Stimulated activated CD4-positive, alpha-beta T cell treated with anti-CD3 and anti-CD28 coated beads, Interleukin-4, amount 100 ng/mL, for 1 hour (primary cell): ENCODE measurements at regions not wholly inside any gene's neighbourhood (a gene's known extent, or its start where the extent isn't known, plus 50 kb on each side); places are given as distances from the start of the nearest gene placed in this dataset.

ENCODE experiments used
- DNase-seq: peaks from one replicate; pipeline ENCODE4 v3.0.0-alpha.2; 2020

GRCh38 chr11:116200564-116200963, 572.2 kb downstream of the BUD13 start:
- DNase-seq: no peak

GRCh38 chr11:116199182-116199581, 573.6 kb downstream of the BUD13 start:
- DNase-seq: no peak

DNA sequence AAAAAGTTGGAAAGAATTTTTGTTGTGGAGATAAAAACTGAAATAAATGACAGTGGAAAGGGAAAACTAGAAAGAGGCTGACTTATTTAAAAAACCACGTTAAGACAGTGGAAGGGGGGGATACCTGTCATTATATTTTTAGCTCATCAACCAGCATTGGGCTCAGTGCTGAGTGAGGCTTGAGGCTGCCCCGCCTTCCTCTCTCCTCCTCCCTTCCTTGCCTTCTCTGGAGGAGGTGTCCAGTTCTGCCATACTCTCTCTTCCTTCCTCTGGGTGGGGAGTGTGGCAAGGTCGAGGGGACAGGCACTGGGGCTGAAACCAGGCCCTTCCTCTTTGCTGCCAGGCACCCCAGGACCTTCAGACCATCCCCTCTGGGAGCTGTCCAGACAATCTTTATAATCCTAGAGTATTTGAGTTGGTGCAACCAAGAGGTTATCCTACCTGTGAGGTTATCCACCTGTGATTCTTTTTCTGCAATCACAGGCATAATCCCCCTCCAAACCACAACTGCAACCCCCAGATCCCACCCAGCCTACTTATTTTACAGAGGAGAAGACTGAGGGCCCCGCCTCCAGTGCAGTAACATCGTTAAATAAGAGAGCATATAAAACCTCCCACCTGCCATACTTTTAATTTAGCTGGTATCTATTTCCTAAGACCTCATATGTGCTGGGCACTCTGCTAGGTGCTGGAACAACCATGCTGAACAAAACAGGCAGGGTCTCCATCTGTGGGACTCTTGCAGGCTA, 578.5 kb downstream of the BUD13 start:
- no peak for DNase-seq

GRCh38 chr11:116193321-116194131, 579.3 kb downstream of the BUD13 start:
- no peak for DNase-seq

DNA sequence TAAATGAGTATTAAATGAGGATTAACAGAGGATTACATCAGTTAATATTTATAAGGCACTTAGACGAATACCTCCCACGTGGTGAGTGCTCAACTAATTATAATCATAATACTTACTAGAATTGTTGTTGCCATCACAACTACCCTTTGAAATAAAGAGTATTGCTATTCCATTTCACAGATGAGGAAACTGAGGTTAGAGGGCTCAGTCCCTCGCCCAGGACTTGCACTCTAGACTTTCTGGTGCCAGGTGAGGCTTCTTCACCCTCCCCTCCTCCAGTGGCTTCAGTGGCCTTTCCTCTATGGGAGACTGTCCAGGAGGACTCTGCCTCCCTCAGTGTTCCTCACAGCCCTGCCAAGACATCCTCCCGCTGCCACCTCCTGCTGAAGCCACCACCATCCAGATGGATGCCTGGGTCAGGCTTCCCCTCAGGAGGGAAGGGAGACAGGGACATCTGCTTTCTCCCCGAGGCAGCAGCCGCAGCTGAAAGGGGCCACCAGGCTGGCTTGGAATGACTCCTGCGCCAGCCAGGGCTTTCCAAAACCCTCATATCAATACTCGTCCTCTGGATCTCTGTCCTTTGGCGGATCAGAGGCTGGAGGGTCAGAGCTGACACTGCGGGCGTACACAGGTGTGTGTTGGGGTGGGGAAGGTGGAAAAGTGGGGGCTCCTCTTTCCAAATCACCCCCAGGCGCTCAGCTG, 580.1 kb downstream of the BUD13 start:
- DNase-seq: no peak

DNA sequence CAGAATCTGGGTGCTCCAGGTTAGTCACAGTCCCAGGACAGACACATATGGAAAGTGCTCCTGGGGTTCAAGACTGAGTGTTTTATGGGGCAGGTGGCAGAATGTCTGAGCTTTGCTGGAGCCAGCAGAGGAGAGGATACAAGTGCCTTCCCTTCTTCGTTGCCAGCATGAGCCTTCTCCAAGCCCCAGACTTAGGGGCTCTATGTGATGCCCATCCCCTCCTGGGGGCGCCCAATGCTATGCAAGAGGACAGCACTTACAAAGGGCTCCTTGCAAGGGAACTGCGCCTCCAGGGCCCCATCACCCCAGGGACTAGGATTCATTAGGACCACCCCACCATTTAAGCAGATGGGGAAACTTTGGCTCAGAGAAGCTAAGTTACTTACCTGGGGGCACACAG, 581.9 kb downstream of the BUD13 start:
- DNase-seq: no peak

DNA sequence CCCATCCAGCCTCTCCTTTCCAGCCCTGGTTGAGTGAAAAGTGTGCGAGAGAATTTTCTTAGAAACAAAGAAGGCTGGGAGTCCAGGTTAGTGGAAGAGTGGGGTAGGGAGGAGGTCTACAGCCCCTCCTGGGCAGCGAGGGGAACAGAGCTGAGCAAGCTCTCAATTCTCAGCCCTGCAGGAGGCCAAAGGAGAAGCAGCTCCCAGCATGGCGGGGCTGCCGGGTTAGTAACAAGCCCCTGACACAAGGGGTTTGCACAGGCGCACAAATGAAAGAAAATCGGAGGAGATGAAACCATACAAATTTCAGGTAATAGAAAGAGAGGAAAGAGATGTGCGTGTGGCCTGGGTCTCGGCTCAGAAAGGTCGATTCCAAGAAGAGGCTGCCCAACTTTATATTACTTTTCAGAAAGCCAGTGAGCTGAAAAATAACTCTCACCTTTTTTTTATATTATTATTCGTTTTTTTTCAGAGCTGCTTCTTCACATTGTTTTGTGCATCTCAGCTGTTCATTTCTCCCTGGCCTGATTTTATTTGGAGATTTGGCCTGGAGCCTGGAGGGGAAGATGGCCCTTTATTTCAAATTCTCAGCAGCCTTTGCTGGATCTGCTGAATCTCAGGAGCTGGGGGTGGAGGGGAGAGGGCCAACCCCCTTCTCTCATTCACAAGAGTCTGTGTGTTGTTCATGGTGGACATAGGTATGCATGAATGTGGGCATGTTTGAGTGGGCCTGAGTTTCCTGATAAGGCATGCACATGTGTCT, 583.2 kb downstream of the BUD13 start:
- DNase-seq: no peak

GRCh38 chr11:116188350-116188749, 584.4 kb downstream of the BUD13 start:
- DNase-seq: no peak

DNA sequence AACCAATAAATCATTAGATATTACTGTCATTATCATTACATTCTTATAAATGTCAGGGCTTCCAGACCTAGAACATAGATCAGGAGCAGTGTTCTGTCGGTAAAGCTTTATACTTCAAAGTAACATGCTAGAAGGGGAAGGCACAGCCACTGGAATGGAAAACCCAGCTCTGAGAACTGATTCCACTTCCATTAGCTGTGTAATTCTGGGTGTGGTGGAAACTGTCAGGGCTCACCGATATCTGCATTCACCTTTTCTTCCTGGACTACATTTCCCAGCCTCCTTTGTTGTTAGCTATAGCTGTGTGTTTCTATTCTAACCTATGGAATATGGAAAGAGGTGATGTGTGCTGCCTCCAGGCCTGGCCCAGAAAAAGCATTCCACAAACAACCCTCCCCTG, 585.8 kb downstream of the BUD13 start:
- no peak for DNase-seq

DNA sequence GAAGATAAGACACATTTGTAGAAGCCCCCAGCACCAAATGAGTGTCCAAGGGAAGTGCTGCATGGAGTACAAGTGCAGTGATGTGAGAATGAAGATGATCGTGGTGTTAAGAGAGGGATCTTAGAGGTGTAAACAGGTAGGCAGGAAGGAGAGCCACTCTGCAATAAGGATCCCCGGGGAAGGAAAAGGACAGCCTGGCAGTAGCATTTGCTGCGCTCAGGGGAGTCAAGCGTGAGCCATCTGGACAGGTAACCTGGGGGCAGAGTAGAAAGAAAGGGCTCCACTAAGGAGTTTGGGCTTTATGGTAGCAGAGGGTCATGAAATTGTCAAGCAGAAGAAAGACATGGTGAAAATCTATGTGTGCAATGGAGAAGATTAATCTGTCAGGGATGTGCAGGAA, 587.2 kb downstream of the BUD13 start:
- no peak for DNase-seq

GRCh38 chr11:116184763-116185162, 588.0 kb downstream of the BUD13 start:
- DNase-seq: no peak

- no peak for DNase-seq
These were observed 590.3 kb downstream of the BUD13 start for GRCh38 chr11:116182356-116182966.

DNA sequence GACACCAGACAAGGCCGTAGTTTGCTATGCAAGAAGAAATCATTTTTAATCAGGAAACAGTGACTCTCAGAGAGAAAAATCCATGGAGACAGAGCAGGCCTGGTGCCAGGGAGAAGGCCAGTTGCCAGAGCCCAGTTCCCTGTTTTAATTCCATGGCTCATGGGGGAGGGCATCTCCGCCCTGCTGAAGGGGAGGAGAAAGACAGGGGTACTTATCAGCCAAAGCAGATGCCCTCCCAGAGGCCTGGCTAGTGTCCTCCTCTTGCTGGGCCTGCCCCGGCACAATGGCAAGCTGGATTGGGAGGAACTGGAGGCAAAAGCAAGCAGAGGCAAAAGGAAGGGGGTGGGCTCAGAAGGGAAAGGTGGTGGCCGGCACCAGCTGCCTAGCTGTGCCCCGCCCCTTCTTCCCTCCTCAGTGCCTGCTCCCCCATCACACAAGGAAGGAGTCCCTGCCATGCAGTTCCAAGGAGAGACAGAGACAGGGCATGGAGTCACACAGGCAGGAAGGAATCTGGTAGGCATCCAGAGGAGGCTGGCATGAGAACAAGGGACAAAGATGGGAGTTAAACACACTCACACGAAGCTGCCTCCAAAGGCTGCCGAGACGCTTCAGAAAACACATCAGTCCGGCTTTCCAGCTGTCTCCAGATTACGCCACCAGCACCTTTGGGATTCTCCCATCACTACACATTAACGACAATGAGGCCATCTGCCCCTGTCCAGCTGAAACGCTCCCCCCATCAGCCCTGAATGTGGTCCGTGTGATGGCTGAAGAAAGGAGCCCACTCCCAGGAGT, 591.8 kb downstream of the BUD13 start:
- DNase-seq: no peak

- DNase-seq: no peak
These were observed 593.4 kb downstream of the BUD13 start for GRCh38 chr11:116179401-116179800.

DNA sequence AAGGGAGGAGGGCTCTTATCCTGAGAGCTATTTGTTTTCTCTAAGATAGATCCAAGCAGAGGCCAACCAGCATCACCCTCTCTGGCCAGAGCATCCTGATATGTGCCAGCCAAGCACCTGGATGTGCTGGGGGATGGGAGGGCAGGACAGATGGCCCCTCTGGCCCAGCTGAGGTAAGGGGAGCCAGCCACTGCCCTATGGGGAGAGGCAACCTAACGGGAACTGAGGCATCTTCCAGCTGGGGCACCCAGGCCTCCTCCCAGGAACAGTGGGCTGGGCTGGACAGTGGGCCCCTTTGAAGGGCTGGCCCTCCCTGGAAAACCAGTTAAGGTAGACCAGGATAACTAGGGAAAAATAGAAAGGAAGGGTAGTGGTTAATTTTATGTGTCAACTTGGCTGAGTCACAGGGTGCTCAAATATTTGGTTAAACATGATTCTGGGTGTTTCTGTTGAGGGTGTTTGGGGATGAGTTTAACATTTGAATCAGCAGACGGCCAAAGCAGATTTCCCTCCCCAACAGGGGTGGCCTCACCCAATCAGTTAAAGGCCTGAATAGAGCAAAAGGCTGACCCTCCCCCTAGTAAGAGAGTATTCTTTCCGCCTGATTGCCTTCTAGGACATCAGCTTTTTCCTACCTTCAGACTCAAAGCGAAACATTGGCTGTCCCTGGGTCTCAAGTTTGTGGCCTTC, 595.1 kb downstream of the BUD13 start:
- no peak for DNase-seq

DNA sequence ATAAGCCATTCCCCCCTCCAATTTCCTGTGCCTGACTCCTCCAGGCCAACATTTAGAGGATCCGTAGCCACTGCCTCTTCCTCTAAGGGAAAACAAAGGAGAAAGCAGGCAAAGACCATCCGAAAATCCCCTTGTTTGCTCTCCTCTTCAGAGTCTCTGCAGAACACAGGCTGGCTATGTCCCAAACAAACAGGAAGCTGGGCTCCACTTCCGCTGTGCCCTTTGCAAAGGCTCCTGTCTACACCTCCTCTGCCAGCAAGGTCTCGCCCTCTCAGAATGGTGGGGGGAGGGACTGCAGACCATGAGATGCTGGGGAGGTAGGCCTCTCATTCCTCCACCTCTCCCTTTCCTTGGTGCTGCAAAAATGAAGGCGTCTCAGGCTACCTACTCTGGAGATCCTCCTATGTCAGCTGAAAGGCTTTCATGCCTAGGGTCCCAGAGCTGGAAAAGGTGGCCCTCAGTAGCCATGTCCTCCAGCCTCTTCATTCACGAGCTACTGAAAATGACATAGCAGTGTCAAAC, 596.2 kb downstream of the BUD13 start:
- no peak for DNase-seq

DNA sequence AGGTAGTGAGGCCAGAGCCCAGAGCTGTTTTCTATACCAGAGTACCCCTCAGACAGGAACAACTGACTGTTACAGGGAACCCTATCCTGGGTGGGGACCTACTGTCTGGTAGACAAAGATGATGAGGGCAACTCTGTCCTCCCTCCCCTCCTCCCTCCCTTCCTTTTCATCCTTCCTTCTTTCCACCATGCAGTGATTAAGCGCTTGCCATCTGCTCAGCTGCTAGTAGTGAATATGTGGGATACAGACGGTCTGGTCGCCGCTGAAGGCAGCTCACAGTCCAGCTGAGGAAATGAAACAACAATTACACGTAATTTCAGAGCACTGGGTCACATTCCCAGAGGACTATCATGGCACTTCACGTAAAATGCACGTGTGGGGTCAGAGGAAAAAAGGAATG, 597.1 kb downstream of the BUD13 start:
- no peak for DNase-seq

DNA sequence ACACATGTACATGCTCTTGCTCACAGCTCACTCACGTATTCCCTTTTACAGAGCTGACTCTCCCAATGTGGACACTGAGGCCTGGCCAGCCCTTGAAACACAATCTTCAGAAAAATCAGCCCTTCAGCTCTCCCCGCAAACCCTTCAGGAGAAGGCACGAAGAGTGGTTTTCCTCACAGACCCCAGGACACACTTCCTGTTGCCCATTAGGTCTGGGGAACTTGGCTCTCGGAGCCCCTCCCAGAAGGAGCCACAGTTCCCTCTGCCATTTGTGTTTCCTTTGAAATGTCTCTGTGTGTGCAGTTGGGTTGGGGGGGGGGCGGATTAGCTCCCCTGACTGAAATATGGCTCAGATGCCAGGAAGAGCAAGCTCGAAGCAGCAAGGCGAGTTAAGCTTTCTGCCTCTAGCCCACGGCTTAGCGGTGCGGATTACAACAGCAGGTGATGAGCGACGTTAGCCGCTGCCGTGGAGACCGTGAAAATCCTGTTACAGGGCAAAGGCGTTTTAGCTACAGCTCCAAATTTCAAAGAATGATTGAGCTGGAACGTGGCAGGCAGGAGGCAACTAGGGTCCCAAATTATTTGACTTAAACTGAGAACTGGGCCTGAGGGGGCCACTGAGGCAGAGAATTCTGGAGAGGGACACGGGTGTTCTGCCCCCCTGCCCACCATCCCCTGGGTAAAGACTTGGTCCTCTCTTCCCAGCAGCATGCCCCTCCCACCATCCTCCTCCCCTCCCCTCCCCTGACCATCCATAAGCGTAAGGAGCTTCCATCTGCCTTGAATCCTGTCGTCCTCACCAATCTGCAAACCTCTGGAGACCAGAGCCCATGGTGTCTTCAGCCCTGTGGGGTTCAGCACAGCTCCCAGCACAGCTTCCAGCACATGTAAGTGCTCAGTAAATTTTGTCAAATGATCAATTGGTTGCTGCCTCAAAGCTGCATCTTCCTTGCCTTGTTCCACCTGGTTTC, 598.6 kb downstream of the BUD13 start:
- no peak for DNase-seq

GRCh38 chr11:116173506-116173905, 599.3 kb downstream of the BUD13 start:
- DNase-seq: no peak

DNA sequence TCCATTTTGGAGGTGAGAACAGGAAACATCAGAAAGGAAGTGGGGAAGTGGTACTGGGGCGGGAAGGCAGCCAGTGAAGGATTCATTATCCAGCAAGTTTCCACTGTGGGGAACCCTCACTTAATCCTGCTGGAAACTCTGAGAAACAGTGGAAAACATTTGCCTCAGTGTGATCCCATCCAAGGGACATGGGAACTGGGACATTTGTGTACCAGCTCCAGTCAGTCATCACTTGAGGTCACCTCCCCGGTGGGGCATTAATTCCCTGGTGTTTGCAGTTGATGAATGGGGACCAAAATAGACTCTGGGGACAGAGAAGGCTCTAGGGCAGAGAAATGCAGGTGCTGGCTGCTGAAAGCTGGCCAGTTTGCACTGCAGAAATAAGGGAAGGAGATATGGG, 599.9 kb downstream of the BUD13 start:
- no peak for DNase-seq
